ENCODE measurements at regions not wholly inside any gene's neighbourhood (a gene's known extent, or its start where the extent isn't known, plus 50 kb on each side); places are given as distances from the start of the nearest gene placed in this dataset.
"Not testable (repeated sequence)": the region's sequence is repeated elsewhere in the genome, so short reads cannot be mapped to it uniquely, and the experiment has no call there.

DNA sequence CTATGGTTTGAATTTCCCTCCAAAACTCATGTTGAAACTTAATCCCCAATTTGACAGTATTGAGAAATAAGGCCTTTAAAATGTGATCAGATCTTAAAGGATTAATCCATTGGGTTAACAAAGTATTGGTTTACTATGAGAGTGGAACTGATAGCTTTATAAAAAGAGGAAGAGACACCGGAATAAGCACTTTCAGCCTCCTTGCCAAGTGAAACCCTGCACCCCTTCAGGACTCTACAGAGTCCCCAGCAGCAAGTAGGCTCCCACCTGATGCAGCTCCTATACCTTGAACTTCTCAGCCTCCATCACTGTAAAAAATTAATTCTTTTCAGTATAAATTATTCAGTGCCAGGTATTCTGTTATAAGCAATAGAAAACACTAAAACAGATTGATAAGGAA, 348.3 kb downstream of the CGGBP1 start:
- DNase-seq (ENCODE audit: low read depth) = no peak
- H3K4me3 ChIP-seq (ENCODE audit: low read depth, low read length) = no peak overlapping the region
- TF ChIP-seq, protein P1, sequence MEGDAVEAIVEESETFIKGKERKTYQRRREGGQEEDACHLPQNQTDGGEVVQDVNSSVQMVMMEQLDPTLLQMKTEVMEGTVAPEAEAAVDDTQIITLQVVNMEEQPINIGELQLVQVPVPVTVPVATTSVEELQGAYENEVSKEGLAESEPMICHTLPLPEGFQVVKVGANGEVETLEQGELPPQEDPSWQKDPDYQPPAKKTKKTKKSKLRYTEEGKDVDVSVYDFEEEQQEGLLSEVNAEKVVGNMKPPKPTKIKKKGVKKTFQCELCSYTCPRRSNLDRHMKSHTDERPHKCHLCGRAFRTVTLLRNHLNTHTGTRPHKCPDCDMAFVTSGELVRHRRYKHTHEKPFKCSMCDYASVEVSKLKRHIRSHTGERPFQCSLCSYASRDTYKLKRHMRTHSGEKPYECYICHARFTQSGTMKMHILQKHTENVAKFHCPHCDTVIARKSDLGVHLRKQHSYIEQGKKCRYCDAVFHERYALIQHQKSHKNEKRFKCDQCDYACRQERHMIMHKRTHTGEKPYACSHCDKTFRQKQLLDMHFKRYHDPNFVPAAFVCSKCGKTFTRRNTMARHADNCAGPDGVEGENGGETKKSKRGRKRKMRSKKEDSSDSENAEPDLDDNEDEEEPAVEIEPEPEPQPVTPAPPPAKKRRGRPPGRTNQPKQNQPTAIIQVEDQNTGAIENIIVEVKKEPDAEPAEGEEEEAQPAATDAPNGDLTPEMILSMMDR (IDR thresholded peaks at IDR 0.05; ENCODE audit: low read depth, low read length, missing control alignments) = no peak

DNA sequence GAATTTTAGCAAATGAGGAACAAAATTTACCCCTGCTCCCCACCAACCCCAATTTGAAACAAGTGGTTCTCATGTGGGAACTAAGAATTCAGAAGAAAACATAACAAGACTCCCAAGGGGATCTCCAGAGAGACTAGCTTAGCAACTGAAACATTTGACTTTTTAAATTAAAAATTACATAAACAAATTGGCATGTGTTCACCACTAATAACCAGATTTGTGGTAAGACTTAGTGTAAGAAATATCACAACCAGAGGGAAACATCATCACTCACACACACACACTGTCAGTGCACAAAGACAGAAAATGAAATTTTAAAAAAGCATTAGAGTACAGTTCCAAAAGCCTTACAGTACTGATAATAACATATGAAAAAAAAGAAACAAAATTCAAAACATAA, 348.8 kb downstream of the CGGBP1 start:
- H3K4me3 ChIP-seq (ENCODE audit: low read depth, low read length) = no peak overlapping the region
- TF ChIP-seq, protein P1 (IDR thresholded peaks at IDR 0.05; ENCODE audit: low read depth, low read length, missing control alignments) = no peak
- no peak for DNase-seq (ENCODE audit: low read depth)

DNA sequence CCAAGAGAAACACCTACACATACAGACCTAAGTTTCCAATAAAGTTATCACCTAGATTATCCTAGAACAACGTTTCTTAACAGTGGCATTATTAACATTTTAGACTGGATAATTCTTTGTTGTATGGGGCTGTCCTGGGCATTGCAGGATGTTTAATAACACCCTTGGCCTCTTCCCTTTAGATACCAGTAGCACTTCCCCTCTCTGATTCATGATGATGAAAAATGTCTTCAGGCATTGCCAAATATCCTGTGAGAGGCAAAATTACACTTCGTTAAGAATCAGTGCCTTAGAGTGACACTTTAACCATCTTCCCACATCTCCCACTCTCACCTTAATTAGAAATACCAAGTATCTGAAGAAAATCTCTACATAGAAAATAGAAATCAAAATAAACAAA, 352.6 kb downstream of the CGGBP1 start:
- no peak overlapping the region for H3K4me3 ChIP-seq (ENCODE audit: low read depth, low read length)
- TF ChIP-seq, protein P1 (IDR thresholded peaks at IDR 0.05; ENCODE audit: low read depth, low read length, missing control alignments) = no peak
- no peak for DNase-seq (ENCODE audit: low read depth)

DNA sequence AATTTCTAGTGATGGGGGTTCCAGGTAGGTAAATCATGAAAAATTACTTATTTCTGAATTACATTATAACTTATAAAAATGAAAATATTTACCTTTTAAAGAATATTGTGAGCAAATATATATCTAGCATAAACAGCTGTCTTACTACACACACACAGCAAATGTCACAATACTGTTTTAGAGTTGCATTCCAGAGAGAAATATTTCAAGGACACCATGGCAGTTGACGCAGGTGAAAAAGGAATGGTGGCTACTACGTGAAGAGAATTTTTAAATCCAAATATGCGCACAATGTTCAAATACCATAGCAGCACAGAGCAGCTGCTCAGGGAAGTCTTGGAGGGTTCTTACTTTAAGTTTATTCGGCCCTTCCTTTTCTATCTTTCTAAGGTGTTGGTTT, 356.2 kb downstream of the CGGBP1 start:
- H3K4me3 ChIP-seq (ENCODE audit: low read depth, low read length) = no peak overlapping the region
- TF ChIP-seq, protein P1 (IDR thresholded peaks at IDR 0.05; ENCODE audit: low read depth, low read length, missing control alignments) = no peak
- DNase-seq (ENCODE audit: low read depth) = no peak

DNA sequence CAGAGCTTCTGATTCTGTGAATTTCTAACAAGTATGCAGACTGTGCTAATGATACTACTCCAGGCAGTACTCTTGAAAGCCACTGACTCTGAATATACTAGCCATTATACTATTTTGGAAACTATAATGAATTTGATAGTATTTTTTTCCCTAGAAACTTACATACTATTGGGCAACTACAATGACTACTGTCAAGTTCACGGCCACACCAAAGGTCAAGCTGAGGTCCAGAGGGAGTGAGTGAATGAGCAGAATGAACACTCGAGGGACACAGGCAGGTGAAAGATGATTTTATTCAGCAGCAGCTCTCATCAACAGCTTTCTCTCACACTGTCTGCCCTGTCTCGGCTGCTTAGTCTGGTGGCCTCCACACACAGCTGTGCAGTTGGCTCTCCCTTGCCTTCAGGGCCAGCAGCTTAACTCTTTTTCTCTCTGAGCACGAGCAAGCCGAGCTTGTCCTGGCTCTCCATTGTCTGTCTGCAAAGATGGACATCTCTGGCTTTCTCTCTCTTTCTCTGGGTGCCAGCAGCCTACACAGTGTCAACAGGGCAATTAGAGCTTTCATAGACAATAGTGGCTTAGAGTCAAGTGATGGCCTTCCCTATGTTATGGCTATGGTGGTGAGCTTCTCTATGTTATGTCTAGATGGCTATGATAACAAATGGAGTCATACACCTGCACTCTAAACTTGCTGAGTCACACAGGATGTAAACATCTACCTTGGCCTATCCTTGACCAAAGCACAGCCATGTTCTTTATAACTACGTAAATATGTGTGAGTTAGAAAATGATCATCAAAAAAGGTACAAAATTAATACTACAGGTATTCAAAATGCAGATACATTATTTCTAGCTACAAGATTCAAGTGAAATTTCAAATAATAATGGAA, 362.4 kb downstream of the CGGBP1 start:
- DNase-seq (ENCODE audit: low read depth) = no peak
- TF ChIP-seq, protein P1 (IDR thresholded peaks at IDR 0.05; ENCODE audit: low read depth, low read length, missing control alignments) = no peak
- no peak overlapping the region for H3K4me3 ChIP-seq (ENCODE audit: low read depth, low read length)

DNA sequence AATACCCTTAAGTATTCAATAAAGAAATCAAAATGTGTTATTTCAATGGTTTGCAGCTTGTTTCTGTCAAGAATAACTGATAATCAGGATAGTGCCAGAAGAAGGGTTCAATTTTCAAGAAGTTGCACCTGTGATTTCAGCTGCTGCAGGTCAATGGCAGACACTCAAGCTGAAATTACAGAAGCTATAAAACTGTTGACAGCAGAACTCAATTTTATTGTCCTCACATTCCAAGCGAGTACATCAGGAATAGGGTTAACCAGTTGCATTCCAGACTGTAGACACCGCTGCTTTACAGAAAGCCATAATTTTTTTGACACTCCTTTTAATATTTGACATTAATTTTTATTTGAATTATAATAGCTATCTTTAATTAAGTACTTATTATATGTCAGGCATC, 364.1 kb downstream of the CGGBP1 start:
- DNase-seq (ENCODE audit: low read depth) = no peak
- TF ChIP-seq, protein P1 (IDR thresholded peaks at IDR 0.05; ENCODE audit: low read depth, low read length, missing control alignments) = no peak
- no peak overlapping the region for H3K4me3 ChIP-seq (ENCODE audit: low read depth, low read length)

DNA sequence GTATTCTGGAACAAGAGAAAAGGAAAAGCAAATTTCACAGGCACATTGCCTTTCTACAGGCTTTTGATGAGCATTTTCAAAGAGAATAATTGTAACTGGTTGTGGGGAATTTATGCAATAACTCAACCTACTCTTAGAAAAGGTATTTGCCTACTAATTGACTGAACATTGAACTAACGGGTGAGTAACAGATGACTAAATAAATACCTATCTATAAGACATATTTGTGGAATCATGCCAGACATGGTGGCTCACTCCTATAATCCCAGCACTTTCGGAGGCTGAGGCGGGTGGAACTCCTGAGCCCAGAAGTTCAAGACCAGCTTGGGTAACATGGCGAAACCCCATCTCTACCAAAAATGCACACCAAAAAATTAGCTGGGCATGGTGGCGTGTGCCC, 367.7 kb downstream of the CGGBP1 start:
- TF ChIP-seq, protein P1 (IDR thresholded peaks at IDR 0.05; ENCODE audit: low read depth, low read length, missing control alignments) = no peak
- no peak for DNase-seq (ENCODE audit: low read depth)
- H3K4me3 ChIP-seq (ENCODE audit: low read depth, low read length) = no peak overlapping the region

DNA sequence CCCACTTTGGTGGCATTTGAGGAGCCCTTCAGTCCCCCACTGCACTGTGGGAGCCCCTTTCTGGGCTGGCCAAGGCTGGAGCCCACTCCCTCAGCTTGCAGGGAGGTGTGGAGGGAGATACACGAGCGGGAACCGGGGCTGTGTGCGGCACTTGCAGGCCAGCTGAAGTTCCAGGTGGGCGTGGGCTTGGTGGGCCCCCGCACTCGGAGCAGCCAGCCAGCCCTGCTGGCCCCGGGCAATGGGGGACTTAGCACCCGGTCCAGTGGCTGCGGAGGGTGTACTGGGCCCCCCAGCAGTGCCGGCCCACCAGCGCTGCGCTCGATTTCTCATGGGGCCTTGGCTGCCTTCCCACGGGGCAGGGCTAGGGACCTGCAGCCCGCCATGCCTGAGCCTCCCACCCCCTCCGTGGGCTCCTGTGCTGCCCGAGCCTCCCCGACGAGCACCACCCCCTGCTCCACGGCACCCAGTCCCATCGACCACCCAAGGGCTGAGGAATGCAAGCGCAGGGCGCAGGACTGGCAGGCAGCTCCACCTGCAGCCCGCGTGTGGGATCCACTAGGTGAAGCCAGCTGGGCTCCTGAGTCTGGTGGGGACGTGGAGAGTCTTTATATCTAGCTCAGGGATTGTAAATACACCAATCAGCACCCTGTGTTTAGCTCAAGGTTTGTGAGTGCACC, 379.7 kb downstream of the CGGBP1 start:
- H3K4me3 ChIP-seq (ENCODE audit: low read depth, low read length); DNase-seq (ENCODE audit: low read depth): not testable (repeated sequence)
